M059J (cell line): ENCODE measurements at regions not wholly inside any gene's neighbourhood (a gene's known extent, or its start where the extent isn't known, plus 50 kb on each side); places are given as distances from the start of the nearest gene placed in this dataset.
"Not testable (repeated sequence)": the region's sequence is repeated elsewhere in the genome, so short reads cannot be mapped to it uniquely, and the experiment has no call there.

ENCODE experiments used
- DNase-seq: peaks from one replicate; pipeline ENCODE4 v3.0.0-alpha.2; 2012; ENCODE audit warnings: low read depth

DNA sequence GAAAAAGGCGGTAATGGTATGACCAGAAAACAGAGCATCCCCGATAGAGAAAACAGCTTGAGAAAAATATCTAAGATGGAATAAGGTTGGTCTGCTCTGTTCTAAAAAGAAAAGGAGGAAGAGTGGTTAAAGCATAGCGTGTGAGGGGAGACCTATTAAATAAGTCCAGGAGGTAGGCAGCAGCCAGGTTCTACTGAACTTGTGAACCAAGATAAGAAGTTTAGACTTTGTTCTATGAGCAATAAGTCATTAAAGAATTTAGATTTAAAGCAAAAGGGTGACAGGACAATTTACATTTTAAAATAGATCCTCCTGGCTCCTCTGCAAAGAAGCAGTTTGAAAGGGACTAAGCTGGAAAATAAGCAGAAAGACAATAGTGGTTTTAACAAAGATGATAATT, 81.3 kb upstream of the COX7C start:
- DNase-seq, result no peak

DNA sequence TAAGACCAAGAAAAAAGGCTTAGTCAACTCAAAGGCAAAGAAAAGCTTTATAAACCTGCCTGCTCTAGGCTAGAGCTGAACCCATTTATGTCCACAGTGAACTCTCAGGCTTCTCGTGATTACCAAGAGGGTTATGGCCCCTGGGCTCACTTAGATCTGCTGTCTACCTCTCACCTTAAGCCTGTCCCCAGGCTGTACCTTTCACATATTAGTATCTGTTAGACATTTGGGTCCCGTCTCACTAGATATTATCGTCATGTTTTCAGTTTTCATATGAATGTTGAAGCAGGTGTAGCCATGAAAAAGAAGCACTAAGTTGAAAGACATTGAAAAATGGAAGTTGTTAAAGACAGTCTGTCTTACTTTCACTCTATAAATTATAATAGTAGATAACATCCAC, 75.2 kb upstream of the COX7C start:
- DNase-seq, result no peak

DNA sequence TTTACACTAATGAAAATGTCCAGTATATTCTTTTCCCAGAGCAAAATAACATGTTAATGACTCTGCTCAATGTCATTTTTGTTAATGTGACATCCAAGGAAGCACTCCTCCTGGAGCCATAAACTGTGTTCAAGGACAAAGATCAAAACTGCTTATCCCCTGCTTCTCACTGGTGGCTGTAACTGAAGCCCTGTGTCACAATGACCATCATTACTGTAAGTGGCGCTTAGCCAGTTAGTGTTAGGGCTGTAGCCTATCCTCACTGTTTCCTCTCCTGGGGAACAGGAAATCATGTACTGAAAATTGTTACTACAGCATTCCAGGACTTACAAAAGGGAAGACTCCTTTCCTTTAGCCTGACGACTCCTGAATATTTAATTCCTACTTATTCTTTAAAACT, 71.7 kb upstream of the COX7C start:
- DNase-seq, result no peak

DNA sequence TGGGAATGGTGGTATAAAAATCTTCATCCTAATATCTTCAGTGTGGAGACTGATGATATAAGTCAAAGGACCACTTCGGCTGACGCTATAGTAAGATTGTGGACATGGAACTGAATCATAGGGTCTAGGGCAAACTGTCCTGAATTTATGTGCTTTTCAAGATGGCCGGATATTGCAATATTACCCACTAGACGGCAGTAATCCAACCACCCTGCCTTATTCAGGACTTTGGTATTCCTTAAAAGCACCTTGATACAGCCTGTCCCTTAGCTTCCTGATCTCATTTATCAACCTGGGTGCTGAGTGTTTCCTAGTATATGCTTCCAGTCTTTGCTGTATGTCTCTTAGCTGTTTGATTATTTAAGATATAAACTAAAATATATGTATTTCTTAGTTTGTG, 71.2 kb upstream of the COX7C start:
- no peak for DNase-seq

DNA sequence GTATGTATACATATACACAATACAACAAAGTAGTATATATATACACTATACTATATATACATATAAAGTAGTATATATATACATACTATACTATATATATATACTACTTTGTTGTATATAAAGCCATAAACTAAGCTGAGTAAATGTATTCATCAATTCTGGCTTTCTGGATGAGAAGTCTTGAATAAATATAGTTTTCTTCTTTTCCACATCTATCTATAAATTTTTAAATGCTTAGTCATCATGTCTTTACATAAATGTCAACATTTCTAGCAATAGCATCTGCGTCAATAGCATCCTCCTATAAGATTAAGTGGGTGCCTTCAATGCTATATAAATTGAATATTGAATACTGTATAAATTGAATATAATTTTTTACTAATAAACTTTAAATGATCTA, 63.1 kb upstream of the COX7C start:
- DNase-seq, result no peak

DNA sequence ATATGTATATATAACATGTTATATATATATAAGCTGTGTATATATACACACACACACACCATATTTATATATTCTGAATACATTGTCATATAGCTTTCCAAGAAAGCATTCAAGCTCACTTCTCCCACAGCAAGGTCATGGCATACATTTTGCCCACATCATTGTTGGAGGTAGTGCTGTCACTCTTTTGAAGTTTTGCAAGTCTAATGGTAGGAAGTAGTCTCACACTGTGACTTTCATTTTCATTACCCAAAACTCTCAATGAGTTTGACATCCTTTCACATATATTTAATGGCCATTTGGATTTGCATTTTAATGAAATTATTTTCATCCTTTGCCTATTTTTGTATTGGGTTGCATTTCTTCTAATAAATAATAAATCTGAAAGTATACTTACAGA, 59.8 kb upstream of the COX7C start:
- DNase-seq, result no peak

DNA sequence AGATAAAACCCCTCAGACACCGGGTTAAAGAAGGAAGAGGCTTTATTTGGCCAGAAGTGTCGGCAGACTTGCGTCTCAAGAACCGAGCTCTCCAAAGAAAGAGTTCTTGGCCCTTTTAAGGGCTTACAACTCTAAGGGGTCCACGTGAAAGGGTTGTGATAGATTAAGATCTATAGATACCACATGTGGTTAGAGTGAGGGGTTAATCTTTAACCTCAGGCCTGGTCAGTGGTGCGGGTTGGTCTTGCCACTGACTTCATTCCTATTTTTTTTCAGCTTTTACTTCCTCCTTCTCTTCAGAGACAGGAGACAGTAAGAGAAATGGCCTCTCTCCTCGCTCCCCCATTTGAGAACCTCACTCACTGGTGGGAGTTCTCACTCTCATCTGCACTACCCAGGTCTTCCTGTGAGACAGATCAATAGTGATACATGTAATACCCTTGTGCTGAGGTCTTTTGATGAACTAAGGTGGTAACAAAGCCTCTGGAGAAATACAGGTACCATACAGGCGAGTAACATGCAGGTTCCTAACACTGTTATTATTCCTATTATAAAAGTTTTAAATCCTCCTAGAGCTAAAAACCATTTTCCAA, 52.4 kb upstream of the COX7C start:
- DNase-seq, result no peak

DNA sequence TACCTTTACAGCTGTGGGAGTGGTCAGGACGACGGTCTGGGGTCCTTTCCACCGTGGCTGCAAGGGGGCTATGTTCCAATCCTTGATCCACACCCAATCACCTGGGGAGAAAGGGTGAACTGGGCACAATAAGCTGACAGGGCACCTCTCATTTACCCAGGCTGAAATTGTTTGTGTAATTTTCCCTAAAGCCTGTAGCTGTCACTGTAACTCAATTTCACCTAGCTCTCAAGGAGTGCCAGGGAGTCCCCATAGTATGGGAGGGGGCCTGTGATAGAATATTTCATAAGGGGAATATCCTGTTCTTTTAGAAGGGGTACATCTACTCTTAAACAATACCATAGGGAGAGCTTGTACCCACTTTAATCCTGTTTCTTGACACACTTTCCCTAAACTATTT, 51.7 kb upstream of the COX7C start:
- DNase-seq, result not testable (repeated sequence)
